GM18507 (cell line): ENCODE measurements at regions not wholly inside any gene's neighbourhood (a gene's known extent, or its start where the extent isn't known, plus 50 kb on each side); places are given as distances from the start of the nearest gene placed in this dataset.
"Not testable (repeated sequence)": the region's sequence is repeated elsewhere in the genome, so short reads cannot be mapped to it uniquely, and the experiment has no call there.

Experiments
- DNase-seq: peaks from one replicate; pipeline ENCODE4 v3.0.0; 2011; ENCODE audit warnings: low read depth; ENCODE audit not compliant: insufficient read length; ENCODE audit errors: extremely low spot score
- FAIRE-seq: peaks from 2 replicates; lab custom pipeline; 2011; peaks lifted over from hg19 to GRCh38; lab: Jason Lieb, UNC

DNA sequence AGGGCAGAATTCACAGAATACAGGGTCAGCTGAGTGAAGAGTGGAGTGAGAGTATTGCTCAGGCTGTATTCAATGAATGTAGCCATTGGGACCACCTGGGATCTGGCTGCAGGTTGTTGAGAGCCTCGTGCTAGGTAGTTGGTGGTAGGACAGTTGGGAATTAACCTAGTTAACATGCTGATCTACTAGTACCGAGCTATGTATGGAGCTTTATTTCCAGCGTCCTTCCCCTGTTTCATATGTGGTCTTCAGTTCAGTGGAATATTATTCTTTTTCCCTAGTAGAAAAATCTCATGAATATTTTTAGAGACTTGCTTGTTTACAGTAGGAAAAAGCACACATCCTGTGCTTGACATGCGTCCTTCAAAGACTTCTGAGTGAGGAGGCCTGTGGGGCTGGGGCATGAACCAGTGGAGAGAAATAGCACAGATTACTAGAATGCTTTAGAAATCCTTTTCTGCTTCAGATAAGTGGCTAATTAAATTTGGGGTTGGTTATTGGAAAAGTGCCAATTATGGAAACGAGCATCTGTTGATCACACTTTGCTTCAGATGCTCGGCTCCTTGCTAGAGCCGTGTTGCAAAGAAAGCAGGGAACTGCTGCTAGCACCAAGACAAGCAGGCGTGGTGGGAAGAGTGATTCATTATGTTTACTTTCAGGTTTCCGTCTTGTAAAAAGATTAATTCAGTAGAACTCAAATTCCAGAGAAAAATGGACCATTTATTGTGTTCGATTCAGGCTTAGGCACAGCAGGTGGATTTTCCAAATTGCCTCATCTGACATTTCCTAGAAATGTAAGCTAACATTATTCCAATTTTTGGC, 53.6 kb downstream of the ARF6 start:
- FAIRE-seq = no peak
- DNase-seq = no peak

DNA sequence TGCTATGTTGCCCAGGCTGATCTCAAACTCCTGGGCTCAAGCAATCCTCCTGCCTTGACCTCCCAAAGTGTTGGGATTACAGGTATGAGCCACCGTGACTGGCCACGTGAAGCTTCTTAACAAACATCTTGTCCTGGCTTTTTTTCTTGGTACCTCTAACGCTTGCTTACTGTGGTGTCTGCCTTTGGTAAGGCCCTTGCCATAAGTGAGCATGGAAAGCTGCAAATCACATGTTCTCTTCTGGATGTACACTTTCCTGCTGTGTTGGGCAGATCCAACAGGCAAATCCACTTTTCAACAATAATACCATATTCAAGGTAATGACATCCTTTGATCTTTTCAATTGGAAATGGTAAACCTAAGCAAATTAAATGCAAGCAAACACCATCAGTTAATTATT, 54.6 kb downstream of the ARF6 start:
- DNase-seq = no peak
- FAIRE-seq = no peak

DNA sequence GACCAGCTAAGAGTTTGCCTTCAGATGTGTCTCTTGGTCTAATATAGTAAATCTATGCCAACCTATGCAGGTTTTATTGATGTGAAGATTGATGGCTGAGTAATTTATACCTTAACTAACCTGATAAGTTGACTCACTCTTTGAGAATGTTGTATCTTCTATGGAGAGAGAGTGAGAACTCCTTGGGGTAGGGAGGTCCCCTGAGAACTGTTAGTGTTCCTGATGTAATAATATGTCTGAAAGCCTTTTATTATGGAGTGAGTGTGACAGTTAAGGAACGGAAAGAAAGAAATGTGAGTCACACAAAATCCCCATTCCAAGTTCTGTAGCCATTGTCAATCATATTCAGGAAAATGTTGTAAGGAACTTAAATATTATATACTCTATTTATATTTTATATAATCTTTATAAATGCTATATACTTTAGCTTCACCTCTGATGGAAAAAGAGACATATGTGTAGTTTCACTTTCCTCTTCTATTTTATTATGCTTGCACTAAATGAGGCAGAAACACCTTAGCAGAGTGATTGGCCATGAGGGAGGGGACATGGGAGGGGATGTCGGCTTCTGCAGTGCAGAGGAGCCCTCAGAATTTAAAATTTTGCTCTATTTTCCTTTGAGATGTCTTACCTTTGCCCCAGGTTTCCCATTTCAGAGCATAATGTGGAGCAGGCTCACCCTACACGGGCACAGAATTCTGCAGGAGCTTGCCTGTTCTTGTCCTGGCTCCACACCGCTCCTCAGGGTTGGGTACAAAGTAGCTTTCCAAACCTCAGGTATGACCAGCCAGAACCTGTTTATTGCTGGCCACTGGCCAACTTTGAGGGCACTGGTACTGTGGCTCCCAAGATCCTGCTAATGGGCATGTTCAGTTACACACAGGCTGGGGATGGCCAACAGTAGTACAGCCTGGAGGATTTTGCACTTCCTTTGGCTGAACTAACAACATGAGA, 57.7 kb downstream of the ARF6 start:
- FAIRE-seq = no peak

DNA sequence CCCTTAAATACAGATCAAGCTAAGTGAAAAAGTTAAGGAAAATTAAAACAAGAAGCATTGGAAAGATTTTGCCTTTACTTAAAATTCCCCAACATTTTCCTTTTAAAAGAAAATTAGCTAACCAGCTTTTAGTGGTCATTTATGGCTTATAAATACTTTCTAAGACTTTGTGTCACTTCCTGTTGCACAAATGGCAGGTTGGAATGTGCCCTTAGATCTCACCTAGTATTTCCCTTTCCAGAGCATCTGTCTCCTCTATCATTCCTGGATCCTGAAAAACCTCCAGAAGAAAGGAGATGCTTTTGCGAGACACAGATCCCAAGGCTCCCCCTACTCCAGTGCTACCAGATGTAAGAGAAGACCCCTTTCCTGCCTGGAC, 58.3 kb downstream of the ARF6 start:
- no peak for FAIRE-seq
- no peak for DNase-seq

More for the DNA sequence above, 57.7 kb downstream of the ARF6 start:
- no peak for DNase-seq

DNA sequence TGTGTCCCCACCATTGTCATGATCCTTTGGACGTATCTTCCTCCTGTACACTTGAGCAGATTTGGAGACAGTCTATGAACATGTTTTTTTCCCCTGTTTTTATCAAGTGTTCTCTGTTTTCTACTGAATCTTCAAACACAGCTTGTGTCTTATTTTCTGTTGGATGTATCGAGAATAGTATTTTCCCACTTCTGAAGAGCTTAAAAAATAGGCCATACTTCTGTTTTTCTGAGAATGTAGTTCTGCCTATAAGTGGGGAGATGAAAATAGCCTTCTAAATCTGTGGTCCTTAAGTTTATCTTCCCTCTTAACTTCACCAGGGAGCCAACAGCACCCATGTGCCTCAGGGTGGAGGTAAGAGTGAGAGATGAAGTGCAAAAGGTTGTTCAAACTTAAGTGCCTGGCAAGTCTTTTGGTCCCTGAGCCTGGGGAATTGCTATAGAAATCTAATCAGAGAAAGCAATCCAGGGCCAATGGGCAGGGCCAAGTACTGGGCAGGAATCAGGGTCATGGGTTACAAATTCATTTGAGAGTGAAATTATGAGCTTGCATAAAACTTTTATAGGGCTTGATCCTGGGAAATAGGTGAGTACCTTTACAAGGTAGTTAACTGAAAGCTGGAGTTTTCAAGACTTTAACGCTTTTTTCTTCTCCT, 58.9 kb downstream of the ARF6 start:
- no peak for DNase-seq

DNA sequence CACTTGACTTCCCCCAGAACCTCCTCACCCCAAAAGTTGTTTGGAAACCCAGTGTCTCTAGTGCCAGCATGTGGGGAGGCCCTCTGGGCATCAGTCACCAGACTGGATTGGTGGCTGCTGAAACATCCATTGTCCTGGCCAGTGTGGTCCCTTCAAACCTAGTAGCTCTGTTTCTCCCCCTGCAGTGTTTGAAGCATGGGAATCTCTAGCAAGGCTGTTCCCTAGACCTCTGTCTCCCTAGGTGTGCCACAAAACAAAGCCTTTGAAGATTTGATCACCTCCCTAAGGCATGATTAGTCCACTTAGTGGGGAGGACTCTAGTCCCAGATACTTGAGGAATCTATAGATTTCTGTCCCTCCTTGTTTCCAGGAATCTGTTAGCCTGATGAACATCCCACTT, 60.3 kb downstream of the ARF6 start:
- DNase-seq = no peak
- FAIRE-seq = no peak

More for the DNA sequence above, 58.9 kb downstream of the ARF6 start:
- no peak for FAIRE-seq

DNA sequence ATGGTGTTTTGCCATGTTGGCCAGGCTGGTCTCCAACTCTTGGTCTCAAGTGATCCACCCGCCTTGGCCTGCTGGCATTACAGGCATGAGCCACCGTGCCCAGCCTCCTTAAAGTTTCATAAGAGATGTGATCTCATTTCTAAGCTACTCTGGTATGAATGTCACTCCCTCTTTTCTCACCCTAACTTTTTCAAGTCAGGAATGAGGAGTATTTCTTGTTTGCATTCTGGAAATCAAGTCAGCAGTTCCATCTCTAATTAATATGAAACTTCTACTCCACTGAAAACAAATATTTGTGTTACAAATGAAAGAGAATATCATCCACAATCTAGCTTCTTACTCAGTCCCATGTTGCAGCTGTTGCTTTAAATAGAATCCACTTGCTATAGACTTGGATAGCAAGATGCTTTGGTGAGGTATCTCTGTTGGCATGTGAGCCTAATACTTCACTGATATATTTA, 61.3 kb downstream of the ARF6 start:
- FAIRE-seq (no peak), DNase-seq (no peak)

DNA sequence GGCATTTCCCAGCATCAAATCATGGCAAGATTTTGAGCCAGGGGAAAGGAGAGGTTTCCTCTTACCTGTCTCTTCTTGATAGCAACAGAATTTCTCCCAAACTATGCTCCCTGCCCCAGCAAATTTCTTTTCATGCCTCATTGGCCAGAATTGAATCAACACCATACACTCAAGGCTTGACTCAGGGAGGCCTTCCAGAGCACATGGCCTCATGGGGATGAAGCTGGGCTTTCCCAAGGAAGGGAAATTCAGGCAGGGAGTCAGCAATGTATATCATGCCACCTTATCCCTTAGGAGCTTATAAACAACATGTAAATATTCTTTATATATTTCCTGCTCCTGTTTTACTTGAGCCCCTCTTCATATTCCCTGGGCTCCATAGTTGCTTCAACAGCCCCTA, 62.1 kb downstream of the ARF6 start:
- FAIRE-seq = no peak
- DNase-seq = no peak

DNA sequence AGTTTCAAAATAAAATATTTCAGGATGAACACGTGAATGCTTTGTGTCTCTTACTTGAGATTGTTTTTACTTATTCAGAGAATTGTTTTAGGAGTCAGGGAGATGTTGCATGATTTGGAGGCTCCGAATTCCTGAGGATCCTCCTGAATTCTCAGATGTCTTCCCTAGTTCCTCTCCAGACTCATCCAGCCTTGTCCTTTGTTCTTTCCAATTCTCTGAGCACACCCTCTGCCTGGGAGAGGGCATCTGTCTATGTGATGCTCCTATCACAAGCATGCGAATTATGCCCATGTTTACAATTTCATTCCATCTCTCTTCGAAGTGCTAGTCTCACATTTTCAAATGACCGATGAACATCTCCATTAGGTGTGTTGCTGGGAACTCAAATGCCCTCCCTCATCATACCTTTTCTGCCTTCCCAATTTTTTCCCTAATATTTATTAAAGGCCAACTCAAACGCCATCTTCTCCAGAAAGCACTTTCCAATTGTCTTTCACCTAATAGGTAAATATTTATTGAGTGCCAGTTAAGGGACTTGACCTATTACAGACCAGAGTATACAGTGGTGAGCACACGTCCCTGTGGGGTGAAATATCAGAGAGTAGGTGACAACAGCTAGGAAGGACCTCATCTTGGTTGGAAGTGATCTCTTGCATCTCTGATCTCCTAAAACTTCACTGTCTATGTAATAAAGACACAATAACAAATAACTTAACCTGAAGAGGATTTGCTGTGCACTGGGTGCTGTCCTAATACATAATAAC, 64.4 kb downstream of the ARF6 start:
- DNase-seq (no peak), FAIRE-seq (no peak)

DNA sequence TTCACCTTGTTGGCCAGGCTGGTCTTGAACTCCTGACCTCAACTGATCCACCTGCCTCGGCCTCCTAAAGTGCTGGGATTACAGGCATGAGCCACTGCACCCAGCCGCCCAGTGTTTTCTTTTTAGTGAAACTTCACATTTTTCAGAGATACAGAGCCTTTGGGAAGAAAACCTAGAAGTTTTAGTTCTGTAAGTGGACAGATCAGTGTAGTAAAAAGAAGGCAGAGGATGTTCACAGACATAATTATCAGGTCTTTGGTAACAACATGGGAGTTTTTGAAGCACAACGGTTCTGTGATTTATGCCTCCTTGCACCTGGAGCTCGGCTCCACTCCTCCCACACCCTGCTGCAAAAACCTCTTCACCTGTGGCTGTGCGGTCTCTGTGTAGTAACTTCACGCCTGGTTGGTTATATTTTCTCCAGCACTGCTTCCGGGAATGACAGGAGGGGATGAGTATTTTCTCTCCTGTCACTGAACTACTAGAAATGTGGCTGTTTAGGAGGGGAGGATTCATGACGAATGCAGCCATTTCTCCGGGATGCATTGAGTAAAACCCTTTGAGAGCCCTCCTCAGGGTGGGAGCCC, 67.0 kb downstream of the ARF6 start:
- FAIRE-seq = peak; percentile 97
- no peak for DNase-seq

DNA sequence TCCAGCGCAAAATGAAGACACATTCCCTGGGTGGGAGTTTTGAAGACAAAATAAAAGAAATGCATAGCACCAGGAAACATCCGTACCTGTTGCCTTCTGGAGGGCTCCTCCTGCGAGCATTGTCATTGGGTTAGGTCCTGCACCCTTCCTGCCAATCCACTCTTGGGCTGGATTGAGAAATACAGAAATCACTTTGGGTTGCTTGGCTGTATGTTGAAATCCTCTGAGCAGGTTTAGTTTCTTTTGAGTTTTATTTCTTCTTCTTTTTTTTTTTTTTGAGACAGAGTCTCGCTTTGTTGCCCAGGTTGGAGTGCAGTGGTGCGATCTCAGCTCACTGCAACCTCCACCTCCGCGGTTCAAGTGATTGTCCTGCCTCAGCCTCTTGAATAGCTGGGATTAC, 67.6 kb downstream of the ARF6 start:
- peak; percentile 5 for FAIRE-seq
- no peak for DNase-seq

DNA sequence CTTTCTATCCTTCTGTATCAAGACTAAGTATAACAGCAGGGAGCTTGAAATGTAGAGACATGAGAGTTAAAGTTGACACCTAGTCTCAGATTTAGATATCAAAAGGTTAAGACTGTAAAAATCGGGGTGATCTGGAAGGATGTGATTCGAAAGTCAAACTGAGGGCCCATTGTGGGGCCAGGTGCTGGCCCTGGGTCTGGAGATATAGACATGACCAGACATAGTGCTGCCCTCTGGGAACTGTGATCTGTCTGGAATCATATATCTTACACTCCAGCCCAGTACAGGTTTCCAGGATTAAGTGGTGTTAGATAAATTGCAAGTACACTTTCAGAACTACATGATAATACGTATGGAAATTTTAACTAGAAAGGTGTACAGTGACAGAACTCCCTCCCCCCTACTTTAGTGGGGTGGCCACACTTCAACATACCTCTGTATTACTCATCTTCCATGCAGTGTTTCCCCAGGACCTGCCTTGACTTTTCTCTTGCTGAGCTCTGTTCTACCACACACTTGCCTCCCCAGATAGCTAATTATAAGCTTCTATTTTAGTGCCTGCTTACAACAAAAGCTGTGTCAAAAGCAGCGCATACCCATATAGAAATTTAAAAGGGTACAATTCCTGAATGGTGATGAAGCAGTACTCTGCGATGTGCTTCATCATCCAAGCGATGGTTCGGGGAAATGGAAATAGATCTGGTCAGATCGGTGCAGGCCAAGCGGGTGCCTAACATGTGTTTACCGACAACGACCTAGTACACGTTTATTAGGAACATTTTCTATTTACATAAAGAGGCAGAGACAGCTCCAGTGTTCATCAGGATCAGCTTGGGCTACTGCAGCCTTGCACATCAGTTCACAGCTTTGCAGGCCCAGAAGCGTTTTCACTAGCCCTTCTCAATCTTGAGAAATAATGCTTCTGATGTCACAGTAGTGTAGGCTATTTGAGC, 68.7 kb downstream of the ARF6 start:
- FAIRE-seq (no peak), DNase-seq (no peak)

DNA sequence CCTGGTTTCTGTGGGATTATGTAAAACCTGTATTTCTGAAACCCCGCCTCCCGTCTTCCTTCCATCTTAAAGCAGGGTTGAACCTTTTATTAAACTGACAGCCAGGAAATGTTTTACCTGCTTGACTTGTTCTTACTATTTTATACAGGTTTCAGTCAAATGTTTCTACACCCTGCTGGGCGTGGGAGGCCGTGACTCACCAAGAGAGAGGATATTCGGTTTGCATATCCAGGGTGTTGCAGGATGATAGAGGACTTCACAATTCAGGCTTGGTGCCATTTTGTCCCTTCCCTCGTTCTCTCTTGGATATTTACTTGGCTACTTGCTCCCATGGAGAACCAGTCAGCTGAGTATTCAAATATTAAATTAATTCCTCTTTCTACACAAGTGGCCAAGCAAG, 69.7 kb downstream of the ARF6 start:
- no peak for DNase-seq
- peak; percentile 89 for FAIRE-seq

DNA sequence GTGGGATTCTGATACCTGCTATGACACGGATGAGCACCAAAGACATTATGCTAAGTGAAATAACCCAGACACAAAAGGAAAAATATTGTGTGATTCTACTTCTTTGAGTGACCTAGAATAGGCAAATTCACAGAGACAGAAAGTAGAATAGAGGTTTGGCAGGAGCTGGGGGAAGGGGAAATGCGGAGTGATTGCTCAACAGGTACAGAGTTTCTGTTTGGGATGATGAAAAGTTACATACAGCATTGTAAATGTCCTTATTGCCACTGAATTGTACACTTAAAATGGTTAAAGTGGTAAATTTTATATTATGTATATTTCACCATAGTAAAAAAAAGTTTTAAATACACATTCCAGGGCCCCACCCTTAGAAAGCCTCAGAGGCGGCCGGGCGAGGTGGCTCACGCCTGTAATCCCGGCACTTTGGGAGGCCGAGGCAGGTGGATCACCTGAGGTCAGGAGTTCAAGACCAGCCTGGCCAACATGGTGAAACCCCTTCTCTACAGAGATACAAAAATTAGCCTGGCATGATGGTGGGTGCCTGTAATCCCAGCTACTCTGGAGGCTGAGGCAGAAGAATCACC, 72.3 kb downstream of the ARF6 start:
- DNase-seq, FAIRE-seq: not testable (repeated sequence)

DNA sequence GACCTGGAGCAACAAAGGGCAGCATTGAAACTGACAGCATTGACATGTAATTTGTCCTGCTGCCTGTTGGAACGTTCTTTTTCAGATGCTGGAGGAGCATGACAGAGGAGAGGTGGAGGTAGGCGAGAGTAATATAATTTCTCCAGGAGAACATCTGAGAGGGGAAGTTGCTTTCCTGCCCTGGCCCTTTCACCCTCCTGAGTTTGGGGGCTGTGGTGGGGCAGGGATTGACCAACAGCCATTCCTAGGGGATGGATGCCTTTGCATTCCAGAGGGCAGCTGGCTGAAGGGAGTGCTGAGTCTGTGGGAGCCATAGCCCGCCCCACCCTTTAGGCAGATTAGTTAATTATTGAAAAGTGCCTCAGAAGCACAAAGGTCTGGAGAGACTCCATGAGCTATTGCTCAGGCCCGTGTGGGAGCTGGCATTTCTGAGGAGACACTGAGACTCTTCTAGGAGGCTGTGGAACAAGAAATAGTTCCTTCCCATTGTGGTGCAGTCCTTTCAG, 73.5 kb downstream of the ARF6 start:
- no peak for FAIRE-seq

DNA sequence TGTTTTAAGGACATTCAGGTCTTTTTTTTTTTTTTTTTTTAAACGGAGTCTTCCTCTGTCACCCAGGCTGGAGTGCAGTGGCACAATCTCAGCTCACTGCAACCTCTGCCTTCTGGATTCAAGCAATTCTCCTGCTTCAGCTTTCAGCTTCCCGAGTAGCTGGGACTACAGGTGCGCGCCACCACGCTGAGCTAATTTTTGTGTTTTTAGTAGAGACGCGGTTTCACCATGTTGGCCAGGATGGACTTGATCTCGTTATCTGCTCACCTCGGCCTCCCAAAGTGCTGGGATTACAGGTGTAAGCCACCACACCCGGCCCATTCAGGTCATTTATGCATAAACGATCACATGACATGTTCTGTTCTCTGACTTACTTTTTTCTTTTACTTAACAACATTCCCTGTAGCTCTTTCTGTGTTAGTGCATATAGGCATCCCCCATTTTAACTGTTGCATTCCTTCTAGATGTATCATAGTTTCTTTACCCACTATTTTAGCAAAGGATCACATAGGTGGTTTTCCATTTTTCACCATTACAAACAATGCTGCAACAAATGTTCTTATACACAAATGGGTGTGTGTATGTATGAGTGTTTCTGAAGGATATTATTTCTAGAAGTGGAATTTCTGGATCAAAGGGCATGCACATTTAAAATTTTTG, 74.2 kb downstream of the ARF6 start:
- no peak for FAIRE-seq
- no peak for DNase-seq

More for the DNA sequence above, 73.5 kb downstream of the ARF6 start:
- DNase-seq = no peak

DNA sequence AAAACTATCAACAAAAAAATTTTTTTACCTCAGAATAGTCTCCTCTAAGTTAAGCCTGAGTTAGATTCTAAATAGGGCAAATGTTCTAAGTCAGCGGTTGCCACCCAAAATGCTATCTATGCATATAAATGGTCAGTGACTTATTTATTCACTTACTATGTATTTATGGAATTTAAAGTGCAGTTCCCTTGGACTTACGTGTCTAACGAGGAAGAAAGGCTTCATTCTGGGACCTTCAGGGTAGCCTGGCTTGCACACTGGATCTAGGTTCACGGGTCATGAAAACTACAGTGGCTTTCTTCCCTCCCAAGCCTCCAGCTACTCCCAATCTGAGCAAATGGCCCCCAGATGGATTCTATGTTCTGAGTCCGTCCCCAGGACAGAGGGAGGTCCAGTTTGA, 77.1 kb downstream of the ARF6 start:
- FAIRE-seq = no peak

More for the DNA sequence above, 77.1 kb downstream of the ARF6 start:
- DNase-seq = no peak
